Effector memory CD4-positive, alpha-beta T cell (primary cell): ENCODE measurements at regions not wholly inside any gene's neighbourhood (a gene's known extent, or its start where the extent isn't known, plus 50 kb on each side); places are given as distances from the start of the nearest gene placed in this dataset.
"Not testable (repeated sequence)": the region's sequence is repeated elsewhere in the genome, so short reads cannot be mapped to it uniquely, and the experiment has no call there.

ENCODE experiments used
- DNase-seq, 3 donors: peaks; one replicate each; pipeline ENCODE4 v3.0.0-alpha.2; 2020
- H3K27ac ChIP-seq: 2 replicates; pipeline ENCODE4 v1.7.0; 2013; ENCODE audit warnings: mild to moderate bottlenecking, low read length, moderate library complexity; ENCODE audit not compliant: insufficient read depth, poor library complexity, severe bottlenecking
- H3K27me3 ChIP-seq: replicated peaks from 2 replicates; pipeline ENCODE4 v1.7.0; 2013; ENCODE audit warnings: mild to moderate bottlenecking, low read length; ENCODE audit not compliant: insufficient read depth, control insufficient read depth, poor library complexity, severe bottlenecking
- H3K36me3 ChIP-seq: 2 replicates; pipeline ENCODE4 v1.7.0; 2013; ENCODE audit warnings: mild to moderate bottlenecking, low read length, moderate library complexity; ENCODE audit not compliant: control insufficient read depth, insufficient read depth
- H3K4me1 ChIP-seq: 2 replicates; pipeline ENCODE4 v1.7.0; 2013; ENCODE audit warnings: low read length, mild to moderate bottlenecking; ENCODE audit not compliant: control insufficient read depth, insufficient read depth, poor library complexity, severe bottlenecking
- H3K4me3 ChIP-seq: 2 replicates; pipeline ENCODE4 v1.7.0; 2013; ENCODE audit warnings: low read length, low read depth, mild to moderate bottlenecking; ENCODE audit not compliant: insufficient read depth, poor library complexity, severe bottlenecking
- H3K9me3 ChIP-seq: 2 replicates; pipeline ENCODE4 v1.7.0; 2013; ENCODE audit warnings: mild to moderate bottlenecking, low read length, moderate library complexity; ENCODE audit not compliant: control insufficient read depth

GRCh38 chr16:58878641-58879040 lies 144.5 kb upstream of the GOT2 start:
- H3K27ac ChIP-seq, H3K4me3 ChIP-seq, H3K36me3 ChIP-seq, H3K4me1 ChIP-seq, H3K27me3 ChIP-seq, H3K9me3 ChIP-seq, DNase-seq: not testable (repeated sequence)

GRCh38 chr16:58866935-58867334 lies 132.8 kb upstream of the GOT2 start:
- Histone ChIP-seq H3K4me1 (no peaks in the 10 kb centered on the region), H3K9me3 (no peaks in the 10 kb centered on the region), H3K27ac (no peak overlapping the region), H3K36me3 (no peaks in the 10 kb centered on the region), H3K4me3 (no peak overlapping the region), H3K27me3 (no peaks in the 10 kb centered on the region)
- no peak for DNase-seq

- no peak overlapping the region for H3K4me3 ChIP-seq
- H3K4me1 ChIP-seq, result no peaks in the 10 kb centered on the region
- H3K9me3 ChIP-seq, result no peaks in the 10 kb centered on the region
- peaks cover 2% of the 10 kb centered on the region for H3K27me3 ChIP-seq
- no peaks in the 10 kb centered on the region for H3K36me3 ChIP-seq
- no peak for DNase-seq
- H3K27ac ChIP-seq, result no peak overlapping the region
Measured at GRCh38 chr16:58863761-58864160, 129.6 kb upstream of the GOT2 start.

- DNase-seq, result no peak
- Histone ChIP-seq H3K27me3 (peaks cover 2% of the 10 kb centered on the region), H3K9me3 (no peaks in the 10 kb centered on the region), H3K36me3 (no peaks in the 10 kb centered on the region), H3K4me1 (no peaks in the 10 kb centered on the region), H3K27ac (no peak overlapping the region), H3K4me3 (no peak overlapping the region)
Measured at GRCh38 chr16:58863042-58863441, 128.9 kb upstream of the GOT2 start.

- H3K36me3 ChIP-seq, result no peaks in the 10 kb centered on the region
- H3K27ac ChIP-seq, result no peak overlapping the region
- no peak for DNase-seq
- H3K4me3 ChIP-seq, result no peak overlapping the region
- H3K4me1 ChIP-seq, result no peaks in the 10 kb centered on the region
- no peaks in the 10 kb centered on the region for H3K9me3 ChIP-seq
- H3K27me3 ChIP-seq, result peaks cover 2% of the 10 kb centered on the region
Measured at GRCh38 chr16:58862334-58863021, 128.4 kb upstream of the GOT2 start.

- H3K36me3 ChIP-seq, result no peaks in the 10 kb centered on the region
- H3K27me3 ChIP-seq, result peaks cover 2% of the 10 kb centered on the region
- no peaks in the 10 kb centered on the region for H3K4me1 ChIP-seq
- H3K27ac ChIP-seq, result no peak overlapping the region
- no peak for DNase-seq
- no peak overlapping the region for H3K4me3 ChIP-seq
- H3K9me3 ChIP-seq, result no peaks in the 10 kb centered on the region
Measured at GRCh38 chr16:58859958-58860669, 126.0 kb upstream of the GOT2 start.

- DNase-seq, H3K9me3 ChIP-seq, H3K27ac ChIP-seq, H3K4me3 ChIP-seq, H3K36me3 ChIP-seq, H3K4me1 ChIP-seq, H3K27me3 ChIP-seq: not testable (repeated sequence)
Measured at GRCh38 chr16:58858577-58858976, 124.5 kb upstream of the GOT2 start.

- Histone ChIP-seq H3K27me3 (peaks cover under 1% of the 10 kb centered on the region), H3K36me3 (no peaks in the 10 kb centered on the region), H3K27ac (no peak overlapping the region), H3K4me3 (no peak overlapping the region), H3K9me3 (no peaks in the 10 kb centered on the region), H3K4me1 (no peaks in the 10 kb centered on the region)
- no peak for DNase-seq
Measured at GRCh38 chr16:58855291-58855863, 121.3 kb upstream of the GOT2 start.

- no peaks in the 10 kb centered on the region for H3K36me3 ChIP-seq
- no peak for DNase-seq
- H3K27ac ChIP-seq, result no peak overlapping the region
- H3K27me3 ChIP-seq, result no peaks in the 10 kb centered on the region
- H3K9me3 ChIP-seq, result no peaks in the 10 kb centered on the region
- H3K4me3 ChIP-seq, result no peak overlapping the region
- H3K4me1 ChIP-seq, result no peaks in the 10 kb centered on the region
Measured at GRCh38 chr16:58853854-58854791, 120.0 kb upstream of the GOT2 start.
